HG02798 (cell line): ENCODE measurements at regions not wholly inside any gene's neighbourhood (a gene's known extent, or its start where the extent isn't known, plus 50 kb on each side); places are given as distances from the start of the nearest gene placed in this dataset.
"Not testable (repeated sequence)": the region's sequence is repeated elsewhere in the genome, so short reads cannot be mapped to it uniquely, and the experiment has no call there.

Source experiments
- ATAC-seq: cut with Tn5 transposase; IDR thresholded peaks from one replicate; pipeline ENCODE4 v1.9.1; 2021; ENCODE audit warnings: mild to moderate bottlenecking; ENCODE audit not compliant: unreplicated experiment, poor library complexity

DNA sequence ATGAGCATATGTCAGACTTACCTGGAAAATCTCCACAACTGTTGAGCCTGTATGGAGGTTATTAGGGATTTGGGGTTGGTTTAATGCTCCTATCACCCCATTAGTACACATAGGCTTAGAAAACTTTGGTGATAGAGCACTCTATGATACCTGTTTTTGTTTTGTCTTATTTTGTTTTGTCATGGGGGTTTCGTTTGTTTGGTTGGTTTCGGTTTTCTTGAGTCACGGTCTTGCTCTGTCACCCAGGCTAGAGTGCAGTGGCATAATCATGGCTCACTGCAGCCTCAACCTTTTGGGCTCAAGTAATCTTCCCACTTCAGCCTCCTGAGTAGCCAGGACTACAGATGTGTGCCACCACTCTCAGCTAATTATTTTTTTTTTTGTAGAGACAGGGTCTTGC is 70.0 kb downstream of the MZT1 start:
- no peak for ATAC-seq

GRCh38 chr13:72656357-72656756 is 71.1 kb downstream of the MZT1 start:
- no peak for ATAC-seq

GRCh38 chr13:72653506-72653905 is 73.9 kb downstream of the MZT1 start:
- ATAC-seq = no peak

DNA sequence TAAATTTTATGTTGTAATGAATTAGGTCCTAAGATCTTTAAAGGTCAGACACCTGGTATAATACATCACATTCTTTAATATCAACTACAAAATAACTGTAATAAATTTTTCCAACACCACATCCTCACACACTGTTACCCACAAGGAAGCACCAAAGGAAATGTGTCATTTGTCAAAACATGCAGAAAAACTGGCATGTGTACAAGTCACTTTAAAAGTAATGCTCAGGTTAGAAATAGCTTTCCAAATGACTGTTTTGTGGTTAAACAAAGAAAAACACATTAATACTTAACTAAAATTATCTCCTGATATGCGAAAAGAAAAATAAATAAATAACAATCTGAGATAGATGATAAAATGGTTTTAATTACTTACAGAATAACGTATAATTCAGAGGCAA is 74.7 kb downstream of the MZT1 start:
- ATAC-seq = no peak

DNA sequence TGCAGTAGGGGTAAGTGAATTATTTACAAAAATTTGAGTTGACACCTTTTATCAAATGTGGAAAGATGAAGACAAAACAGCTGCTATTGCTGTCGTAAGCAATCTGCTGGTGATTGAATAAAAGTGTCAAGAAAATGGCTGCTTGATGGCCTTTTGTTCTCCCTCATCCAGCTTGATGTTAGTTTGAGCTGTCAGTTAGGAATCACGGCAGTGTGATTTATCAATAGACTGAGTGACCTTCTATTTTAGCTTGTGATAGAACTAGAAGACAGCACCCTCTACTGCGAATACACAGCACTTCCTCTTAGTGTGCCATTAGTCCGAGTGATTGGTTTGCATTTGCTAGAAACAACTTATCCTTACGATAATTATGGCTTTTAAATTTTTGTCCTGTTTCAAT is 76.3 kb downstream of the MZT1 start:
- no peak for ATAC-seq

GRCh38 chr13:72650051-72650700 is 77.3 kb downstream of the MZT1 start:
- ATAC-seq = no peak

- no peak for ATAC-seq
These were observed 78.8 kb downstream of the MZT1 start for GRCh38 chr13:72648513-72649065.

GRCh38 chr13:72647422-72647821 is 80.0 kb downstream of the MZT1 start:
- ATAC-seq = no peak

GRCh38 chr13:72645521-72645920 is 81.9 kb downstream of the MZT1 start:
- no peak for ATAC-seq

- ATAC-seq = peak; percentile 68
These were observed 84.0 kb downstream of the MZT1 start for GRCh38 chr13:72643311-72643989.

DNA sequence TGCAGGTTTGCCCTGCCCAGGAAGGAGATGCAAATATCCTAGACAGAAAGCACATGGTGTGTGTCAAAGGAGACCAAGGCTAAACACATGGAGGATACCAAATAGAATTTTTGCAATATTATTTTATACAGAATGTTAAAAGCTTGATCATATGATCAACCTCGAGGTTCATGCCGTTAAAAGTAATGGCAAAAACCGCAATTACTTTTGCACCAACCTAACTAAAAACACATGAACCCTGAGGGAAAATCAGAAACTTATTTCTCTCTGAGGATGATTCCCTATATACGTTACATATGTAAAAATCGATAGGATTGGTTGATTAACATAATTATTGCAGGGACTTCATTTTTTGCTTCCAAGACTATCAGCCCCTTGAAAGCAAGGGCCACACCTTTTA is 88.1 kb downstream of the MZT1 start:
- ATAC-seq = no peak

- ATAC-seq = no peak
These were observed 89.2 kb downstream of the MZT1 start for GRCh38 chr13:72638059-72638815.

- ATAC-seq = no peak
These were observed 89.9 kb downstream of the MZT1 start for GRCh38 chr13:72637561-72637960.

GRCh38 chr13:72634859-72635258 is 92.6 kb downstream of the MZT1 start:
- no peak for ATAC-seq

DNA sequence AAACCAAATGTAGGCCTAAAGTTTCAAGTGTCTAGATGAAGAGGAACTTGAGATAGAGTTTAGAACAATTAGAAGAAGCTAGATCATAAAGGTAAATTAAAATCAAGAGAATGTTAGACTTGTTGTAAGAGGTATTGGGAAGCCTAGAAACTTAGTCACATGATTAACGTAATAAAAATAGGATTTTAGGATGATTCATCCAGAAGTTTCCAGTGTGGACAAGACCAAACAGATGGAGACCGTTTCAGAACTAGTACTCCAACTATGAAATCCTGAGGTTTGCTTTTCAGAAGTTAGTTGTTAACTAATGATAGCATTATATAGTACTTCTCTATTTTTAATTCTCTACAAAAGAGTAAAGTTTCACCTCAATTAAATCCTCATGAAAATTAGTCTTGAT is 104.9 kb downstream of the MZT1 start:
- no peak for ATAC-seq

DNA sequence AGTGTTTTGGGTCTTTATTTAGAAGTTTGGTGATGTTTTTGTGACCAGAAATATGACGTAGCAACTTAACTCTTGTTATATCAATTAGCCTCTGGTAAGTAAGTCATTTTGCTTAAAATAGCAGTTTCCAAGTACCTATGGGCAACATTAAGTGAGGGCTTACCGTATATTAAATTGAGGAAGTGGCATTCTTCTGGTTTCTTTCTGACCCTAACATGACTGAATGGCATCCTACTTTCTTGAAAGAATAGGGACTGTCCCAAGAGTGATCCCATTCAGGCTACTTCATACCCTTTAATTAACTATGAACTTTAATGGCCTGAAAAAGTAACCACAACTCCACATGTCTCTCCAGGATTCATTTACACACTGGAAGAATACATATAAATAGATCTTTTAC is 106.6 kb downstream of the MZT1 start:
- ATAC-seq = no peak

DNA sequence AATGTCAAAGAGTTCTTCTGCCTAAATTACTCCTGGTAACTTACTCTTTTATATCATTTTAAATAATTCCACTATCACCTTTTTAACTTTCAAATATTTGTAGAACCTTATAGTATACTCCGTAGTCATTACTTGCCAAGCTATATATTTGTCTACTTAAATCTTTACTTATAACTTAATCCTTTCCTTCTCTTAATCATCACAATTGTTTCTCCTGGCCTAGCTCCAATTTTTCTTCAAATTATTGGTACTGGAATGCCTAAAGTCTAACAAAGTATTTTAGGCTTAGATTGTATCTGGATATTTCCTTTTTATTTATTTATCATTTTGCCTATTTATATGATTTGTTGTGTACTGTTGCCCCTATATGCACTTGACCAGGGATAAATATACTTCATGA is 109.5 kb downstream of the MZT1 start:
- ATAC-seq = no peak

- ATAC-seq = no peak
These were observed 110.2 kb downstream of the MZT1 start for GRCh38 chr13:72617186-72617585.

- not testable (repeated sequence) for ATAC-seq
These were observed 117.1 kb downstream of the MZT1 start for GRCh38 chr13:72610251-72610891.

DNA sequence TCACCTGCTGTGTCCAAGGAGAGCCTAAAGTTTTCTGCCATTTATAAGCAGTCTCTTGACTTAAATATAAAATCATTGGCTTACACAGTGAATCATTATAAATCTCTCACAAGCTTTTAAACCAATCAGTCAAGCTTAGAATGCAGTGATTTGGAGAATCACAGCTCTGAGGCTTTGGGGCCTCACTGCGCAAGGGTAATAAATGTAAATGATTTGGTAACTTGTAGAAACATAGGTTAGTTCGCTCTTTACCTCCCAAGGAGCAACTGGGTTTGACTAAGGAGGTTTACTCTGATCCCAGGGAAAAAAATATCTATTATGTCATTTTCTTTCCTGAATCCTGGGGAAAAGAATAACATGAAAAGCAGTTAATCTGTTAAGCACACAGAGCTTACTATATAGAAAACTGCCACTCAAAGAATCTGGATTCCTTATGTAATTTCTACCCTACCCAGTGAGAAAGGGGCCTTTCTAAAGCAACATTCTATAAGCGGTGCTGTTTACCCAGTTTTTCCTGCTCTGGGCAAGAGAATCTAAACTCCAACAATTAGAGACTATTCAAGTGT is 128.2 kb downstream of the MZT1 start:
- no peak for ATAC-seq
